ENCODE measurements at regions not wholly inside any gene's neighbourhood (a gene's known extent, or its start where the extent isn't known, plus 50 kb on each side); places are given as distances from the start of the nearest gene placed in this dataset.

GRCh38 chr13:42658019-42658418, 84.1 kb downstream of the TNFSF11 start:
- Histone ChIP-seq H3K4me3 (no peak overlapping the region), H3K36me3 (no peaks in the 10 kb centered on the region), H3K27me3 (no peaks in the 10 kb centered on the region), H3K9me3 (no peaks in the 10 kb centered on the region), H3K27ac (no peak overlapping the region), H3K4me1 (no peaks in the 10 kb centered on the region)
- no peak for TF ChIP-seq EP300 (IDR thresholded peaks at IDR 0.05)
- TF ChIP-seq CTCF (IDR thresholded peaks at IDR 0.05) = no peak
- no peak for DNase-seq
- no peak for ATAC-seq (ENCODE audit: low FRiP score in 2 of 2)
- 82 to 90% methylated on average over 9 of the region's 9 CpGs for WGBS, 2 donors

GRCh38 chr13:42660333-42660965, 86.5 kb downstream of the TNFSF11 start:
- TF ChIP-seq EP300 (IDR thresholded peaks at IDR 0.05) (no peak), POLR2AphosphoS5 (IDR thresholded peaks at IDR 0.05) (no peak)
- Histone ChIP-seq H3K4me1 (no peaks in the 10 kb centered on the region), H3K27ac (no peak overlapping the region), H3K4me3 (no peak overlapping the region), H3K9me3 (no peaks in the 10 kb centered on the region), H3K27me3 (no peaks in the 10 kb centered on the region), H3K36me3 (no peaks in the 10 kb centered on the region)
- ATAC-seq (ENCODE audit: low FRiP score in 2 of 2) (no peak), DNase-seq (no peak)
- WGBS, 2 donors = 71 to 82% methylated on average over 5 of the region's 5 CpGs

- no peak for DNase-seq
- TF ChIP-seq POLR2A (IDR thresholded peaks at IDR 0.05) = no peak
- no peak for TF ChIP-seq CTCF (IDR thresholded peaks at IDR 0.05)
- TF ChIP-seq EP300 (IDR thresholded peaks at IDR 0.05) = no peak
- TF ChIP-seq POLR2AphosphoS5 (IDR thresholded peaks at IDR 0.05) = no peak
- Histone ChIP-seq H3K4me3 (no peak overlapping the region), H3K36me3 (no peaks in the 10 kb centered on the region), H3K27me3 (no peaks in the 10 kb centered on the region), H3K27ac (no peak overlapping the region), H3K4me1 (no peaks in the 10 kb centered on the region), H3K9me3 (no peaks in the 10 kb centered on the region)
- ATAC-seq (ENCODE audit: low FRiP score in 2 of 2) = no peak
Measured at GRCh38 chr13:42667638-42668037, 93.7 kb downstream of the TNFSF11 start.

GRCh38 chr13:42671502-42671901, 97.5 kb downstream of the TNFSF11 start:
- H3K27me3 ChIP-seq = no peaks in the 10 kb centered on the region
- peaks cover 0 to 3% (median 0%) of the 10 kb centered on the region in 4 donors for H3K9me3 ChIP-seq
- TF ChIP-seq POLR2AphosphoS5 (IDR thresholded peaks at IDR 0.05) = no peak
- TF ChIP-seq POLR2A (IDR thresholded peaks at IDR 0.05) = no peak
- TF ChIP-seq CTCF (IDR thresholded peaks at IDR 0.05) = no peak
- no peak for TF ChIP-seq EP300 (IDR thresholded peaks at IDR 0.05)
- H3K36me3 ChIP-seq = no peaks in the 10 kb centered on the region
- H3K4me3 ChIP-seq = no peak overlapping the region
- H3K4me1 ChIP-seq = no peaks in the 10 kb centered on the region
- H3K27ac ChIP-seq = no peak overlapping the region
- 77 to 87% methylated on average over 7 of the region's 7 CpGs for WGBS, 2 donors
- ATAC-seq (ENCODE audit: low FRiP score in 2 of 2) (no peak), DNase-seq (no peak)

- TF ChIP-seq EP300 (IDR thresholded peaks at IDR 0.05) = no peak
- no peak for TF ChIP-seq POLR2AphosphoS5 (IDR thresholded peaks at IDR 0.05)
- TF ChIP-seq POLR2A (IDR thresholded peaks at IDR 0.05) = no peak
- TF ChIP-seq CTCF (IDR thresholded peaks at IDR 0.05) = no peak
- Histone ChIP-seq H3K36me3 (no peaks in the 10 kb centered on the region), H3K9me3 (peaks cover 0 to 3% (median 0%) of the 10 kb centered on the region in 4 donors), H3K4me3 (no peak overlapping the region), H3K4me1 (no peaks in the 10 kb centered on the region), H3K27me3 (no peaks in the 10 kb centered on the region), H3K27ac (no peak overlapping the region)
- ATAC-seq (ENCODE audit: low FRiP score in 2 of 2) (no peak), DNase-seq (no peak)
- 72 to 75% methylated on average over 2 of the region's 2 CpGs for WGBS, 2 donors
Measured at GRCh38 chr13:42673677-42674076, 99.7 kb downstream of the TNFSF11 start.

Measured in upper lobe of left lung (tissue), 6 donors.